HG03378 (cell line): ENCODE measurements at regions not wholly inside any gene's neighbourhood (a gene's known extent, or its start where the extent isn't known, plus 50 kb on each side); places are given as distances from the start of the nearest gene placed in this dataset.
"Not testable (repeated sequence)": the region's sequence is repeated elsewhere in the genome, so short reads cannot be mapped to it uniquely, and the experiment has no call there.

Source experiments
- ATAC-seq: cut with Tn5 transposase; IDR thresholded peaks from one replicate; pipeline ENCODE4 v1.9.1; 2021; ENCODE audit warnings: mild to moderate bottlenecking, moderate library complexity; ENCODE audit not compliant: unreplicated experiment

DNA sequence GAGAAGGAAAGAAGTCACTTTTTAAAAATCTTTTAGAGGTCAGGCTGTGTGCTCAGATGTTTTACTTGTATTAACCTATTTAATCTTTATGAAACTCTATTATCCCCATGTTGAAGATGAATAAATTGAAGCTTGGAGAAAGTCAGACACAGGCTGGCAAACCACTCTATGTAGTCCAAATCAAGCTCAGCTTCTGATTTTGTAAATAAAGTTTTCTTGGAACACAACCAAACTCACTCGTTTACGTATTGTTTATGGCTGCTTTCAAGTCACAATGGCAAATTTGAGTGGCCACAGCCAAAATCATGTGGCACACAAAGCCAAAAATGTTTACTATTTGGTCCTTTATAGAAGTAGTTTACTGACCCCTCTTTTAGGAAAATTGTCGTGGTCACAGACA is 596.0 kb upstream of the CDH11 start:
- ATAC-seq = no peak

DNA sequence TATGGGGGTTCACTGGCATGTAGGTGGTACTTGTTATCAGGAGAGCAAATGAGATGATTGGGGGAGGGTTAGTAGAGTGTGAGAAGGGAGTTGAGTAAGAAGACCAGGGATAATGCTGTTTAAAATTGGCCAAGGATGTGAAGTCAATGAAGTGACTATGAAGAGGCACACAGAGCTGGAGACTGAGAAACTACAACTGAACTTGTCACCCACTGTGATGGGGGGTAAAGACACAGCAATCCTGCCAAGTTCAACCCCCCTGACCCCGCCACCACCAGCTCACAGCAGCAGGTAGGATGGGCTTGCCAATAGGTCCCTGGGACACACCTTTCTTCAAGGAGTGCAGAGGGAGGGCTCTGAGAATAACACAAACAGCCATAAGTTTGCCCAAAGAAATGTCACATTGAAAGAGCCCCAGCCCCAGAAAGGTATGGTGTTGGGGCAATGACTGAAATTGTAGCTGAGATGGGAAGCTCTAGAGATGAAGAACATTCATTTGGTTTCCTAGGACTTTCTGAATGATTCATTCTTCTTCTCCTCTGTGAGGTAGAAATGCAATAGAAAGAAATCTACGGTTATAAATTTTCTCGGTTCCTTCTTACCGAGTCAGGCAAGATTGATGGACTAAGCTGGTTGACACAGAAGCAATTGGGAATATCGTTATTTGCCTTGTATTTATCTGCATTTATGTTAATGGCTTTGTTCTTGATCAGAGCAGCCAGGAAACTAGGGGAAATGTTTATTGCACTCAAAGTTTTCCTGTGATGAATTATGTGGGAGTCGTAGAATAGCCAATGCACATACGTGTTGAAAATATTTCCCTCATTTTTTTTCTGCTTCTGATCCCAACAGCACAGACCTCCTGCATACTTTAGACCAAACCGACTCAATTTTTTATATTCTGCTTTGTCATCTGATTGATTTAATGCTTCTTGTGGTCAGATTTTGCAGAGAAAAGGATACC is 595.2 kb upstream of the CDH11 start:
- ATAC-seq = no peak

DNA sequence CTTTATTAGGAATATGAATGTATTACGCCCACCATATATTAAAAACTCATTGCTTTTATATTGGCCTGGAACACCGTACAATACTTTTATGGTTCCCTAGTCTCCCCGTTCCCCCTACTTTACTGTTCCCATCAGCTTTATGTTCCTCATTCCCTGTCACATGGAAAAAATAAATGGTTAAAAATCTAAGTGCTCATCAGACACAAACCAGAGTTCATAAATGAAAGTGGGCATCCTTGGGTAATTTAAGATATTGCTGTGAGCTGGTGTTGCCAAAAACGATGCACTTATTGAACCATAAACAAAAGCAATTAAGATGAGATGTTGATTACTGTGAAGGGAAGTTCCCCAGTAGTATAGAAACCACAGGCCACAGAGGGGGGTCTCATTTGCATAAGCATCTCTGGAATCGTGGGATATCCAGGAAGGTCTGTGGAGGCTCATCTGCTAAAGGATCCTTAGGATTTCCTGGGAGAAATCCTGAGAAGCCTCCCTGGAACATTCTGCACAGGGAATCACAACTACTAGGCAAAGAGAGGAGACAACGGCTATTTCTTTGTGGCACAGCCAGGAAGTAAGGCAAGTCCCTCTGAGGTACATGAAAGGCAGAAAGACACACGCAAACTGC is 591.4 kb upstream of the CDH11 start:
- no peak for ATAC-seq

DNA sequence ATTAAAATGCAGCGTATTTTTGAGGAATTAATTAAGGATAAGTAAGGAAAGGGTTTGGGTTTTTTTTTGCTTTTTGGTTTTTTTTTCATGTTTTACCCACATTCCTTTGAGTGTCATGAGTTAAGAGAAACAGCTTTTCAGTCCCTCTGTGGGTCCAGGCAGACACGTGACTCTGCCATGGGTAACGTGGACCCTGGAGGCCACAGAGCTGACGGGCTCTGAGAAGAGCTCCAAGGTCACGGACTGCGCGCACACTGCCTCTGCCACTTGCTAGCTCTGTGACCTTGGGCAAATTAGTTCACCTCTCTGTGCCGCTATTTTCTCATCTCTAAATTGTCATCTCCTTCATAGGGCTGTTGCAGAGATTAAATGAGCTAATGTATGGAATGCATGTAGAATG is 588.2 kb upstream of the CDH11 start:
- no peak for ATAC-seq

DNA sequence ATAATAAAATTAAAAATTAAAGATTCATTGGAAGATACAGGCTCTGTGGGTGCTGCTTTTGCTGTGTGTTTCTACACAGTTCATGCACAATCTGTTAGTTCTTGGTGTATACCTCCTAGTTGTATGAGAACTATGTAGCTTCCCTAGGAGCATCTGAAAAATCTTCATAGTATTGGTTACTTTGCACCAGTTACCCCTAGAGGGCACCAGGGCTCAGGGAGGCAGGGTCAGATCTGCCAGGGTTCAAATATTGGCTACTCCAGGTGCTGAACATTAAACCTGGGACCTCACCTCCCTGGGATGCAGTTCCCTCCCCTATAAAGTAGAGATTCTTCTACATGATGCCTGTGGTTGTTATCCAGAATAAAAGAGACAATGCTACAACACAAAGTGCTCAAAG is 583.0 kb upstream of the CDH11 start:
- no peak for ATAC-seq

DNA sequence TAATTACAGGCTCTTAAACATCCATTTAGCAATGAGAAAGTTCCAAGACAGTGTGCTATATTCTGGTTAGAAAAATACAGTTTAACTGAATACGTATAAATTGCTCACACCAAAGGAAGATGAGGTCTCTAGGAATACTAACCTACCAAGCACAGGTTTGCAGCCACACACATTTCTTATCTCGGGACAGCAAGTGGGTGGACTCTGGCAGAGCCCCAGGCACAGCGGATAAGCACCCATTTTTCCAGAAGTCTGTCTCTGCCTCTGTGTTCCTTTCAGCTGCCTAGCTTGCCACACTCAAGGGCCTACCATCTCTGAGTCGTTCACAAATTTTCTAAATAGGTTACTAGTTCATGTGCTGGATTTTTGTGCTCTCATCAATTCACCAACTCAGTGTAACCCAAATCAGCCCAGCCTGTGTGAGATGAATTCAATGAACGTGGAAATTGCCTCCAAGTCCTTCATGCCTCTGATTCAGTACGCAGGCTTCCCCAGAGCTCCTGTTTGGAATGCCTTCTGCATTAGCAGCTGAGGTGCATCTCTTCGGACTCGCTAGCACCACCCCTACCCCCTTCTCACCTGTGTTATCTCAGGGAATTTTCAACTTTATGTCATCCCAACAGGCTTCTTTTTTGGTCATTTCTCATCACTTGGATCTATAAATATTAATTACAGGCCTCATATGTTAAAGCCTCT is 581.0 kb upstream of the CDH11 start:
- no peak for ATAC-seq

DNA sequence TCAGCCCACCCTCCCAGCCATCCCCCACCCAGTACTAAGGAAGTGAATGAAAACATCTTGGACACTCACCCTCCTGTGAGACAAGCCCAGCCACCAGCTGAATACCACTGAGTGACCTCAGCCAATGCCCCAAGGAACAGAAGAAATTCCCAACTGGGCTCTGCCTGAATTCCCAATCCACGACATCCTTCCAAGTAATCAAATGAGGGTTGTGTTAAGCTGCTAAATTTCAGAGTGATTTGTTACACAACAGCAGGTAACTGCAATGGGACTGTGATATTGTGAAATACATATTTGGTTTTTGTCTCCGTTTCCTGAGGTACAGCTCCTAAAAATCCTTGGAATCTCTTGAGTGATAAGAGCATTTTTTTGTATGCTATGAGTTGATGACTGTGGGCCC is 578.7 kb upstream of the CDH11 start:
- no peak for ATAC-seq

DNA sequence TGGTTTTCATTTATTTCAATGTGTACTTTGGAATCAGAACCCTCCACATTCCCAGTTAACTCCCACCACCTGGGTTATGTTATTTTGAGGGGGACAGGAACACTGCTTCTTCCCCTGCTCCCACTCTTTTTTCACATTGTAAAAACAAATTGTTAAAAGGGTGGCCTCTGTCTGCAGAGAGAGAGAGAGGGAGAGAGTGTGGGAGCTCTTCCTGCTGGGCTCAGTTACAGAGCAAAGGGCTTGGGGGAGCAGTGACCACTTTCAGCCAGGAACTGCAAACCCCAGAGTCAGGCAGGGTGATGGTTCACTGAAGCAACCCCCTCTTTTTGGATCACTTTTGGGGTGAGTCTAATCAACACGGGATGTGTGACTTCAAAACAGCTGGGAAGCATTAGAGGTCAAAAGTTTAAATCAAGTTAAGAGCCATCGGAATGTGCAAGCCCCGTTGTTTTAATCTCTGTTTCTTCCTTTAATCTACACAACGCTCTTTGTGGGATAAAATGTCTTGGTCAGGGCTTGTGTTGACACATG is 577.0 kb upstream of the CDH11 start:
- no peak for ATAC-seq

DNA sequence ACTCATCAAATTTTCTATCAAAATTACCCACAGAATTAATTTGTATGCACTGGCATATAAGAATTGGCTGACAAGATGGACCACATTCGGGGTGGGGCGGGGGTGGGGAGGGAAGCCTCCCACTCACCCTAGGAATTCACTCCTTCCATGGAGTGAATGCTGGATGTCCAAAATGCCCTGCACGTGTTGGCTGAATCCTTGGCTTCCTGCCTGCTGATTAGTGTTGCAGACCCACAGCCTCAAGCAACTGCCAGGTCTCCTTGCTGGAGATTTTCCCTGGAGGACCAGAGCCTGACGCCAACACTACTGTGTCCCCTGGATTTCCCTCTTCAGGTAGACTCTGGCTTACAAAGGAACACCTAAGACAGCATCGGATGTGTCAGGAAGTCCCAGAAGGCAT is 575.7 kb upstream of the CDH11 start:
- ATAC-seq = no peak

DNA sequence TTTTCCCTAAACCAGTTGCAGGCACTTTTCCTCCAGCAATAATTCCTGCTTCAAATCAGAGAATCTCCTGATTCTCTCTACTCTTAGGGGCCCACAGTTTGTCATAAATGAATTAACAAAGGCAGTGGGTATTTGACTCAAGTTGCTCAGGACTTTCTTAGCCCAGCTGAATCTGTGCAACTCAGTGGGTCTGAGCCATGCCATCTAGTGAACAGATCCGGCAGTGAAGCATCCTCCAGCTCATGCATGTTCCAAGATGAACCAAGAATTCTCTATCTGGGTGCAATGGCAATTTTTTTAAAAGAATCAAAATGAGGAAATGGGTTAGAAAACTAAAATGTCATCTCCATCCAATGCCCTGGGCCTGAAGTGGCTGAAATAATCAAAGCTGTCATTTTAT is 575.2 kb upstream of the CDH11 start:
- ATAC-seq = no peak

DNA sequence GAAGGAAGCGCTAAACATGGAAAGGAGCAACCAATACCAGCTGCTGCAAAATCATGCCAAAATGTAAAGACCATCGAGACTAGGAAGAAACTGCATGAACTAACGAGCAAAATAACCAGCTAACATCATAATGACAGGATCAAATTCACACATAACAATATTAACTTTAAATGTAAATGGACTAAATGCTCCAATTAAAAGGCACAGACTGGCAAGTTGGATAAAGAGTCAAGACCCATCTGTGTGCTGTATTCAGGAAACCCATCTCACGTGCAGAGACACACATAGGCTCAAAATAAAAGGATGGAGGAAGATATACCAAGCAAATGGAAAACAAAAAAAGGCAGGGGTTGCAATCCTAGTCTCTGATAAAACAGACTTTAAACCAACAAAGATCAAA is 570.0 kb upstream of the CDH11 start:
- not testable (repeated sequence) for ATAC-seq

DNA sequence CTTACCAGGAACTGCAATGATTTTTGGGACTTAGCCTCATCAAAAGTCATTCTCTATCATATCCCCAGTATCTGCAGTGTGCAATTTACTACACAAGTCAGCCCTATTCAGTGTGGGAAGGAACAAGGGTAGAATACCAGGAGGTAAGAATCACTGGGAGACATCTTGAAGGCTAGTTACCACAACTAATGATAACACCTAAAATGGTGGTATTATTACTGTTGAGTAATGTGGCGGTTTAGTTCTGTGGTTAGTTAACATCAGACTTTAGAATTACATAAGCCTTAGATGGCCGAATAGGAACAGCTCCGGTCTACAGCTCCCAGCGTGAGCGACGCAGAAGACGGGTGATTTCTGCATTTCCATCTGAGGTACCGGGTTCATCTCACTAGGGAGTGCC is 567.9 kb upstream of the CDH11 start:
- ATAC-seq = no peak

DNA sequence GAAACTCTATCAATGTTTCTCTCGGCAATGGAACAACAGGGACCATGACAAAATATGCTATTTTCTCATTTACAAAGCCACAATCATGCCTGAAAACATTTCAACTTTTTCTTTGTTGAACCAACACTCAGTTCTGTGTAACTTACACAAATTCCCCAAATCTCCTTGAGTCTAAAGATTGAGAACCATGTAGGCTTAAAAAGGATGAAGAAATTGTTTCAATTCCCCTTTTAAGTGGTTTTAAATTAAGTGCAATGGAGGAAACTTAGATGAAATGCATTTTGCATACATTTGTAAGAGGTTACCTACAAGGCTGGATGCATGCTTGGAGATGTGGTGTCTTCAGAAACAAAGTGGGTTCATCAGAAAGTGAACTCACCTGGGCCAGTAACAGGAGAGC is 566.4 kb upstream of the CDH11 start:
- ATAC-seq = no peak

DNA sequence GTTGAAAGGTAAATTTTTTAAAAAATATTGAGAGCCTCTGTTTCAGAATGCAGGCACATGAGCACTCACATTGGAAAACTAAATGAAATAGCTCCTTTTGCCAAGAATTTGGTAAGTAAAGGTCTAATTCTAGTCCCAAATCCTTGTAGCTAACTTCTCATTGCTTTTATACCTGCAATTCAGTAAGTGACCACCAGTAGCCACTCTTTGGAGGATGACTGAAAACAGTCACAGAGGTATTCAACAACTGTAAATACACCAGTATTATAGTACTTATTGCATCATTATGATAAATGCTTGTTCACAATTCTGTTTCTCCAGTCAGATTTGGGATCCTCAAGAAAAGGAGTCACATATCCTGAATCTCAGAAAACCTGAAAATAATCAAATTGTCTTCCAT is 562.4 kb upstream of the CDH11 start:
- no peak for ATAC-seq

DNA sequence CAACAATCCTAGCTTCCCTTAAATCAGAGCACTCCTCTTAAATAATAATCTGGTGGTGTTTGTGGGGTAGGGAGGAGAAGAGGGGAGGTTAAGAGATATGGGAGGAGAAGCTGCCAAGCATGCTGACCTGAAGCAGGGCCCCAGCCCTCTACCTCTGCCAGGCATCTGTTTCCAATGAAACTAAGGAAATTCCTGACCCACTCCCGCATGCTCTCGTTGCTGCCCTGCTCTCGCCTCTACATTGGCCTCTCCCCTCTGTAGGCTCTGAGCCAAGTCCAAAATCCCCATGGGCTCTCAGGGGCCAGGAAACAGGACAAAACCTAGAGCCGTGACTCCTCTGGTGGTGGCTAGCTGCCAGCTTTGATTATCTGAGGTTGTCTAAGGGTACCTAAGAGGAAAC is 559.5 kb upstream of the CDH11 start:
- ATAC-seq = no peak

DNA sequence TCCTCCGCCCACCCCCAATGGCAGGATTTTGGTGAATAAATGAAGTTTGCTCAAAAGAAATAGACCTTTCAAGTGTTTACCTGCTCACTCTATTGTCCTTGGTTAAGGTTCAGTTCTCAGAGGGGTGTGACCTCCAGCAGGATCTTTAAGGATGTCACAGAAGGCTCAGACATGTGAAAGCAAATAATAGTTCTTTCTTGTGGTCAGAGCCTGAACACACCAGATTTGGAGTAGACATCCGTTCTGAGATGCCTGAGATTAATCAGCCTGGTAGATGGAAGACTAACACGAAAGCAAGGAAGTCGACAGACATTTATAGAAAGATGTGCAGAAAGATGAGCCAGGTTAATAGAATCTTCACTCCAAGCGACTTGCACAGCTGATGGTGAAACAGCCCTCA is 557.9 kb upstream of the CDH11 start:
- no peak for ATAC-seq

DNA sequence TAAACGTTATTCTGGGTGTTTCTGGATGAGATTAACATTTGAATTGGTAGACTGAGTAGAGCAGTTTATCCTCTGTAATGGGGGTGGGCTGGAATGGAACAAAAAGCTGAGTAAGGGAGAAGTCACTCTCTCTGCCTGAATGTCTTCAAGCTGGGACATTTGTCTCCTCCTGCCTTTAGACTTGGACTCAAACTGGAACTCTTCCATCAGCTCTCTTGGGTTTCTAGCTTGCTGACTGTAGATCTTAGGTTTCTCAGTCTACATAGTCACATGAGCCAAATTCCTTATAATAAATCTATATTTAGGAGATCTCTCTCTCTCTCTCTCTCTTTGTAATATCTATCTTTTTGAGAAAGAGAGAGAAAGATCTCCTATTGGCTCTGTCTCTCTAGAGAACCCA is 553.3 kb upstream of the CDH11 start:
- ATAC-seq = no peak

DNA sequence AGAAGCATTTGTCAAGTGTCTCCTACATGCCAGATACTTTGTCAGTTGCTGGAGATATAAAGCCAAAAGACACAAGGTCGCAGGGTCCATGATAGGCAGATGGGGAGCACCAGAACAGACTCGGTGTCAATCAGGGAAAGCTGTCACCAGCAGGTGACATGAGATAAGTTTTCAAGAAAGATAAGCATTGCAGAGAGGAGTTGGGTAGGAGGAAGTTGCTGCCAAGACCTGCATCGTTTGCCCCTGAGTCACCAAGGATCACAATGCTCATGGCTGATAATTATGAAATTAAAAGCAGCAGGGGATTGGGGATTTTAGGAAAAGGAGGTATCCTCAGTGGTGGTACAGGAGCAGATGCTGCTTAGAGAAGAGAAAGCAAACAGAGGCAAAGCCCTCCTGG is 551.1 kb upstream of the CDH11 start:
- no peak for ATAC-seq

DNA sequence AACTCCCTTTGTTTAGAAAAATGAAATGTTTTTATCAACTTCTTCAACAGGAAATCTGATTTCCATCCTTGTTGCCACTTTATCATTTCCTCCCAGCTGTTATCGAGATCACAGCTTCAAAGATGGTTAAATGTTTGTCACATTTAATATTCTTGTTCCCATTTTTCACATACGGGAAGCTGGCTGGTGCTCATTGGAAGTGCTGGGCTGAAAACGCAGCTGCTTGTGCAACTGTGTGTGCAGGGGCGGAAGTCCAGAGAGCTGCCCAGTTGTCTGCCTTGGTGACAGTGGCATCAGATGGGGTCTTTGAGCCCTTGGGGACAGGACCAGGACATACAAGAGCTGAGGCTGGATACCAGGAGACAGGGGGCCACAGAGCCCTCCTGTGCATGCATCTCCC is 549.2 kb upstream of the CDH11 start:
- no peak for ATAC-seq

DNA sequence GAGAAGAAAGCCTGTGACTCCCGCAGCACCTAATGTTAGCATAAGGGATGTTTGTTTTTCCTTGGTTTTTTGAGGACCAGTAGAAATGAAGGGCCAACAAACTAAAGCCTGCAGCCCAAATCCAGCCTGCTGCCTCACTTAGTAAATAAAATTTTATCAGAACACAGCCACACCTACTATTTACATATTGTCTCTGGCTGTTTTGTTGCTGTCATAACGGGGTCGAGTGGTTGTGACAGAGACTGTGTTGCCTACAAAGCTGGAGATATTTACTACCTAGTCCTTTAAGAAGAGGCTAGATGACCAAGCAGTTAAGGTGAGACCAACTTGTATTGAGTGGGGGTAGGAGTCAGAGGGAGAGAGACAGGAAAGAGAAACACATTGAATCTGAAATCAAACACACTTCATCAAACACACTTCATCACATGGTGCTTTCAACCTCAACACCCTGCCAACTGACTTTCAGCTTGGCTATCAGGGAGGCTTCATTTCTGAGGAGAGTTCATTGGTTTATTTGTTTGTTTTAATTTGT is 546.3 kb upstream of the CDH11 start:
- ATAC-seq = no peak

DNA sequence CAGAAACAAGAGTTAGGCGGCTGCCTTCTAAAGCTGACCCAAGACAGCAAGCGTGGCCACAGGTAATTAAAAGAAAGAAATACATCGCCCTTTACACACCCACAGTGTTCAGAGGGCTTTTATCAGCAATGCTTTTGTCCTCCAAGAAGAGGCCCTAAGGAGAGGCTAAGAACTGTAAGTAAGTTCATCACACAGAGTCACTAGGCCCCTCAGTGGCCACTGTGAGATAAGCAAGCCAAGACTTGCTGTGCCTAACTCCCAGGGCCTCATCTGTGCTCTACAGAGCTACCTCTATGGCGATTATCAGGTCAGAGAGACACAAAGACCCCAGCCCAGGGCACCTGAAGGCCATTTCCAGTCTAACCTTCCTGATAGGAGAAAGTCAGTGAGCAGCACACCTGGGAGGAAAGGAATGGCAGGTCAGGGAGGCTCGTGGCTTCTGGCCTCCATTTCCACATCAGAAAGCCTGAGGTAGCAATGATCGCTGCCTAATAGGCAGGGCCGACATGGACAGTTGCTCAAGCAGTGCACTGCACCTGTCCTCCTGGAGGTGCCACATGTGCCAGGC is 545.2 kb upstream of the CDH11 start:
- ATAC-seq = no peak
